ENCODE measurements at regions not wholly inside any gene's neighbourhood (a gene's known extent, or its start where the extent isn't known, plus 50 kb on each side); places are given as distances from the start of the nearest gene placed in this dataset.

- TF ChIP-seq EP300 (IDR thresholded peaks at IDR 0.05; ENCODE audit: borderline replicate concordance) (no peak), USF1 (IDR thresholded peaks at IDR 0.05) (no peak), YY1 (IDR thresholded peaks at IDR 0.05; ENCODE audit: low read depth) (no peak), FOXM1 (IDR thresholded peaks at IDR 0.05; ENCODE audit: borderline replicate concordance, low read depth) (no peak), RAD21 (IDR thresholded peaks at IDR 0.05; ENCODE audit: low read depth) (no peak), TAF1 (IDR thresholded peaks at IDR 0.05; ENCODE audit: low read depth) (no peak), TCF12 (IDR thresholded peaks at IDR 0.05; ENCODE audit: low read depth) (no peak), ZBTB7A (IDR thresholded peaks at IDR 0.05; ENCODE audit: low read depth) (no peak), NFIC (IDR thresholded peaks at IDR 0.05) (no peak), REST (IDR thresholded peaks at IDR 0.05; ENCODE audit: low read depth) (no peak), EGR1 (IDR thresholded peaks at IDR 0.05) (no peak), CEBPB (IDR thresholded peaks at IDR 0.05) (no peak), CREB1 (IDR thresholded peaks at IDR 0.05; ENCODE audit: low read depth) (no peak), MAX (IDR thresholded peaks at IDR 0.05) (no peak)
Measured at GRCh38 chr10:4061441-4061951, 276.5 kb upstream of the KLF6 start.

Data from Ishikawa (cell line).